ENCODE measurements at regions not wholly inside any gene's neighbourhood (a gene's known extent, or its start where the extent isn't known, plus 50 kb on each side); places are given as distances from the start of the nearest gene placed in this dataset.
"Not testable (repeated sequence)": the region's sequence is repeated elsewhere in the genome, so short reads cannot be mapped to it uniquely, and the experiment has no call there.

- DNase-seq, result no peak
These were observed 54.3 kb upstream of the NEIL3 start for GRCh38 chr4:177255359-177255758.

- DNase-seq, result no peak
These were observed 52.7 kb upstream of the NEIL3 start for GRCh38 chr4:177256950-177257349.

GRCh38 chr4:177259466-177259865, 50.2 kb upstream of the NEIL3 start:
- not testable (repeated sequence) for DNase-seq
